RWPE1 (cell line): ENCODE measurements at regions not wholly inside any gene's neighbourhood (a gene's known extent, or its start where the extent isn't known, plus 50 kb on each side); places are given as distances from the start of the nearest gene placed in this dataset.
A peak's percentile ranks its signal among the peaks of the same experiment; 100 is the strongest.
"Not testable (repeated sequence)": the region's sequence is repeated elsewhere in the genome, so short reads cannot be mapped to it uniquely, and the experiment has no call there.

Source experiments
- CTCF ChIA-PET: fragments of 350-600 bp; sonication (Branson Sonifier 250); formaldehyde crosslinking; extraction: SDS; loops from one replicate; lab custom pipeline; 2021; lab: Yijun Ruan, JAX
- POLR2A ChIA-PET: fragments of 400-600 bp; formaldehyde crosslinking; extraction: SDS; loops from one replicate; lab custom pipeline; 2020; ENCODE audit warnings: antibody characterized with exemption; ENCODE audit not compliant: low non-redundant PET; lab: Yijun Ruan, JAX
- DNase-seq: peaks from one replicate; pipeline ENCODE4 v3.0.0; 2012; ENCODE audit warnings: low spot score
- H3K27ac ChIP-seq: fragments of 450-650 bp; 2 replicates; pipeline ENCODE4 v1.5.1; 2017
- TF ChIP-seq, protein P1 (sequence below): fragments of 450-650 bp; conservative IDR thresholded peaks from 2 replicates; pipeline ENCODE4 v1.5.1; 2017; ENCODE audit warnings: low read depth, mild to moderate bottlenecking

DNA sequence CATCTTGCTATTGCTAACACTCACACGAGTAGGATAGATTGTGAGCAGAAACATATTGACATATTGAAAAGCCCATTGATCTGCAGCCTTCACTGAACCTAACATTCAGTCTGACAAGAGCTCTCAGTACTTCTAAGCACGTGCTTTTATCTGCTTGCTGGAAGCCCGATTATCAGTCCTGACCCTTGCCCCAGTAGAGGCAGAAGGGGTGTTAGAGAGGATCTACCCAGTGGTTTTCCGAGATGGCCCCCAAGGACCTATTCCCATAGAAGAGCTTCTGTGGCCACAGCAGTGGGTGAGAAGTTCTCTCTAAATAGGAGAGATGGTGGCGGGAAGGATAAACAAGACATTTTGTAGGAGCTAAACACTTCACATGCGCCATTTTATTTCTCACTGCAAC is 290.9 kb upstream of the MAF start:
- no peak overlapping the region for H3K27ac ChIP-seq
- POLR2A ChIA-PET: no interaction called here
- TF ChIP-seq, protein P1, sequence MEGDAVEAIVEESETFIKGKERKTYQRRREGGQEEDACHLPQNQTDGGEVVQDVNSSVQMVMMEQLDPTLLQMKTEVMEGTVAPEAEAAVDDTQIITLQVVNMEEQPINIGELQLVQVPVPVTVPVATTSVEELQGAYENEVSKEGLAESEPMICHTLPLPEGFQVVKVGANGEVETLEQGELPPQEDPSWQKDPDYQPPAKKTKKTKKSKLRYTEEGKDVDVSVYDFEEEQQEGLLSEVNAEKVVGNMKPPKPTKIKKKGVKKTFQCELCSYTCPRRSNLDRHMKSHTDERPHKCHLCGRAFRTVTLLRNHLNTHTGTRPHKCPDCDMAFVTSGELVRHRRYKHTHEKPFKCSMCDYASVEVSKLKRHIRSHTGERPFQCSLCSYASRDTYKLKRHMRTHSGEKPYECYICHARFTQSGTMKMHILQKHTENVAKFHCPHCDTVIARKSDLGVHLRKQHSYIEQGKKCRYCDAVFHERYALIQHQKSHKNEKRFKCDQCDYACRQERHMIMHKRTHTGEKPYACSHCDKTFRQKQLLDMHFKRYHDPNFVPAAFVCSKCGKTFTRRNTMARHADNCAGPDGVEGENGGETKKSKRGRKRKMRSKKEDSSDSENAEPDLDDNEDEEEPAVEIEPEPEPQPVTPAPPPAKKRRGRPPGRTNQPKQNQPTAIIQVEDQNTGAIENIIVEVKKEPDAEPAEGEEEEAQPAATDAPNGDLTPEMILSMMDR: no peak
- CTCF ChIA-PET: interaction anchor here (0.6 kb wide), 1 partner anchor 217 kb away, joined by 3 read pairs; no protein-coding TSS in a partner anchor
- DNase-seq: no peak

DNA sequence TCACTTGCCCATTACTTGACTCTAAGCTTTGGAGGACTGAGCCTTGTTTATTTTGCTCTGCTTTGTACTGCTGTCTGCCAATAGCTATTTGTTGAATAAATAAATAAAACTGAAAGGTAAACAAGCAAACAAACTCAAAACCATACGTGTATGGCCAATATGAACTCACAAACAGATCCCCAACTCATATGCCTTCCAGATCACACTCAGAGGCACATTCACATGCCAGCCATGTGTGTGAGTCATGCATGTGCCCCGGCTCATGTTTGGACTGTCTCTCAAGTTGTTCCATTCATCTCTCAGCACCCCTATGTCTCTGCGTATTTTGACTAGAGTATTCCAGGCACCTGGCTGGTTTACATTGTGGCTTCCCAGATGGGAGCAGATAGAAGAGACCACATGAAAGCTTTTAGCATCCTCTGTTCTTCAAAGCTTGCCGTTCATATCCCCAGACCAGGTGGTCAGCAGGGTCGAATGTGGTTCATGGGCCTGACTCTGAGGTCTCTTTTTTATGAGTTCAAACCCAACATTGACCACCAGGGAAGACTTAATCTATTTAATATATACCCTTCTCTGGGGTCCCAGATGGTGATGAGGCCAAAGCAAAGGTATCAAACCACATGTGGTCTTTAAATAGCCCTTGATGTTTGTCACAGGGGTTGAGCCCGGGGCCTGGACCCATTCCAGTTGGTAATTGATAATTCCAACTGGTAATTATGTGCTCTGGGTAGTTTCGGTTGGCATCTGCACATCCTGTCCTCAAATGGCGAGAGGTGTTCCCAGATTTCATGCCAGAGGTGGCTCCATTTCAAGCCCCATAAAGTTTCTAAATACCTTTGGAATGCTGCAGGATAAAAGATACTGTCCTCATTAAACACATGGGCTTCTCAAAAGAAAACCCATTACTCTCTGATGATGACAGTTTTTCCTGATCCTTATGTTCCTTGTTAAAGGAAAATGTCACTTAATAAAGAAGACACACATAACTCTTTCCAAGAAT is 287.3 kb upstream of the MAF start:
- POLR2A ChIA-PET: no interaction called here
- CTCF ChIA-PET: no interaction called here
- TF ChIP-seq, protein P1: no peak
- H3K27ac ChIP-seq: no peak overlapping the region
- no peak for DNase-seq

DNA sequence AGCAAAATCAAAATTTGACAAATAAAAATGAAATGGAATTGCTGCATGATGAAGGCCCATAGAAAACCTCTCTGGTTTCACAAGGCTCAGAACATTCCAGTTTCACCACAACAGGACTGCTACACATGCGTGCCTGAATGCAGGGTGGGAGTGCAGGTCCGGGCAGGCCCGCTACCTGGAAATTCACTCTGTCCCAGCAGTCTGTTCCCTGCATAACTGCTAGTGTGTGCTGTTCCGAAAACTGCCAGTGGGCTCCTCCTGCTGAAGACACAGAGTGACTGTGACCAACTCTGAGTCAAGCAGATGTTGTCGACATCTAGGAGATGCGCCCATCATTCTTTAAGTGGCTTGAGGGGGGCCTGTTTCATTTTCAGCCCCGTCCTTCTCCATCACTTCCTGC is 284.8 kb upstream of the MAF start:
- peak; percentile 70 for DNase-seq
- peak overlapping the region; percentile 75 for H3K27ac ChIP-seq
- POLR2A ChIA-PET: no interaction called here
- CTCF ChIA-PET: no interaction called here
- TF ChIP-seq, protein P1: no peak

DNA sequence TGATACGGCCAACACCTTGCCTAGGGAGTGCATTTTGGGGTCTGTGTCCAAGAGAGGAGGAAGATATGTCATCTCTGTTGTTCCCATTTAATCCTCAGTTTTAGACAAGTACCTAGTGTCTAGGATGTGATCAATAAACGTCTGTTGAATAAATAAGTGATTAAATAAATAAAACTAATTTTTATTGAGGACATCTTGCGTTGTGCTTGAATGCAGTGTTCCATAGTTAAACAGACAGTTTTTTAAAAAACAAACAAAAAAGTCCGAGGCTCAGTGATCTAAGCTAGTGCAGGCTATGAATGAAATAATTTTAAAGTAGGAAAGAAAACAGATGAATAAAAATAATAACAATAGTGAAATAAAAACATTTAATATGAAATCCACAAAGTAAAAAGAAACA is 283.0 kb upstream of the MAF start:
- DNase-seq: no peak
- TF ChIP-seq, protein P1: no peak
- ChIA-PET POLR2A (interaction anchor here (0.5 kb wide), 1 partner anchor 113 kb away, joined by 3 read pairs; no protein-coding TSS in a partner anchor), CTCF (interaction anchor here (0.5 kb wide), 1 partner anchor 281 kb away, joined by 5 read pairs; no protein-coding TSS in a partner anchor)
- H3K27ac ChIP-seq: no peak overlapping the region

DNA sequence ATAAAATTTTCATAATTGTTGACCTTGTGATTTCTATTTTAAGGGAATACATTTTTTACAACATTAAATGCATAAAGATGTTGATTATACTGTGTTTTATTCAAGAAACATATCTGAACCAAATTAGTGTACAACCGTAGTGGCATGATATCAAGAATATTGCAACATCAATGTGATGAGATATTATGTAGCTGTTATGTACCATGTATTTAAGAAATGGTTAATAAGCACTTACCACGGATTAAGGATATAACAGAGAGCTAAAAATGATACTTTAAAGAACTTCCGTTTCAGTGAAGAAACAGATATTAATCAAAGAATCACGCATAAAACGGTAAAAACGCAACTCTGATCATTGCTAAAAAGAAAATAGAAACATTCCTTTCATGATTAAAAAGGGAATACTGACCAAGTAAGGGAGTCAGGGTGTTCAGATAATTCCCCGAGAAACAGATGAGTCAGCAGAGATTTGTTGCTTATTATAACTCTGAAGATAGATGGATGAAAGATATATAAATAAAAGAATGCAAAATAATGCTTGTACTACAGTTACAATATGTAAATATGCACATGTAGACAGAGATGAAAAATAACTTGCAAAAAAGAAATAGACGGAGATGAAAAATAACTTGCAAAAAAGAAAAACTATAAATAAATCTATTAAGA is 281.9 kb upstream of the MAF start:
- ChIA-PET CTCF (no interaction called here), POLR2A (no interaction called here)
- no peak for DNase-seq
- TF ChIP-seq, protein P1: no peak
- H3K27ac ChIP-seq: no peak overlapping the region

DNA sequence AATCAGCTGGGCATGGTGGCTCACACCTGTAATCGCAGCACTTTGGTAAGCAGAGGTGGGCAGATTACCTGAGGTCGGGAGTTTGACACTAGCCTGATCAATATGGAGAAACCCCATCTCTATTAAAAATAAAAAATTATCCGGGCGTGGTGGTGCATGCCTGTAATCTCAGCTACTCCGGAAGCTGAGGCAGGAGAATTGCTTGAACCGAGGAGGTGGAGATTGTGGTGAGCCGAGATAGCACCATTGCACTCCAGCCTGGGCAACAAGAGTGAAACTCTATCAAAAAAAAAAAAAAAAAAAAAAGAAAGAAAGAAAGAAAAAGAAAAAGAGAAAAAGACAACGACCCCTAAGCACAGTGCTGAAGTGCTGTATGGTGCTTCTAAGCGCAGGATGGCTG is 280.6 kb upstream of the MAF start:
- H3K27ac ChIP-seq, DNase-seq, CTCF ChIA-PET, POLR2A ChIA-PET: not testable (repeated sequence)
